Endodermal cell (in vitro differentiated cells): ENCODE measurements at regions not wholly inside any gene's neighbourhood (a gene's known extent, or its start where the extent isn't known, plus 50 kb on each side); places are given as distances from the start of the nearest gene placed in this dataset.

ENCODE experiments used
- DNase-seq: peaks from one replicate; pipeline ENCODE4 v3.0.0-alpha.2; 2017
- H3K27ac ChIP-seq: 2 replicates; pipeline ENCODE4 v1.5.1; 2013; ENCODE audit warnings: mild to moderate bottlenecking, low read depth, low read length, moderate library complexity
- H3K27me3 ChIP-seq: 2 replicates; pipeline ENCODE4 v1.6.1; 2013; ENCODE audit warnings: mild to moderate bottlenecking, low read length, moderate library complexity; ENCODE audit not compliant: insufficient read depth, control insufficient read depth, poor library complexity, severe bottlenecking
- H3K36me3 ChIP-seq: 2 replicates; pipeline ENCODE4 v1.7.0; 2013; ENCODE audit warnings: mild to moderate bottlenecking, low read length, moderate library complexity; ENCODE audit not compliant: control insufficient read depth, insufficient read depth
- H3K4me1 ChIP-seq: one replicate; pipeline ENCODE4 v1.7.0; 2013; ENCODE audit warnings: low read length; ENCODE audit not compliant: control insufficient read depth, insufficient read depth
- H3K4me3 ChIP-seq: 2 replicates; pipeline ENCODE4 v1.5.1; 2013; ENCODE audit warnings: mild to moderate bottlenecking, low read length, moderate library complexity
- H3K9ac ChIP-seq: 2 replicates; pipeline ENCODE4 v1.6.1; 2013; ENCODE audit warnings: mild to moderate bottlenecking, low read length, moderate library complexity; ENCODE audit not compliant: poor library complexity, severe bottlenecking; ENCODE audit errors: extremely low read depth
- H3K9me3 ChIP-seq: 2 replicates; pipeline ENCODE4 v1.6.1; 2013; ENCODE audit warnings: mild to moderate bottlenecking, low read length, moderate library complexity; ENCODE audit not compliant: control insufficient read depth
- H3K27ac Mint-ChIP-seq: 2 replicates; pipeline ENCODE4 v1.8.0; 2020; ENCODE audit warnings: mixed read lengths
- H3K27me3 Mint-ChIP-seq: 2 replicates; pipeline ENCODE4 v1.8.0; 2021; ENCODE audit warnings: mild to moderate bottlenecking, mixed read lengths; ENCODE audit not compliant: insufficient read depth
- H3K36me3 Mint-ChIP-seq: 2 replicates; pipeline ENCODE4 v1.8.0; 2020; ENCODE audit warnings: low read depth, mixed read lengths
- H3K4me1 Mint-ChIP-seq: 2 replicates; pipeline ENCODE4 v1.8.0; 2020; ENCODE audit warnings: mixed read lengths
- H3K4me3 Mint-ChIP-seq: 2 replicates; pipeline ENCODE4 v1.8.0; 2020; ENCODE audit warnings: mild to moderate bottlenecking, moderate library complexity, mixed read lengths
- H3K9me3 Mint-ChIP-seq: 2 replicates; pipeline ENCODE4 v1.8.0; 2020; ENCODE audit warnings: mild to moderate bottlenecking, mixed read lengths
- CTCF ChIP-seq: fragments of 200-600 bp; sonication (generic); conservative IDR thresholded peaks from 2 replicates; pipeline ENCODE4 v1.5.0; 2021; ENCODE audit warnings: antibody characterized with exemption, mild to moderate bottlenecking
- whole genome bisulfite sequencing, 2 experiments: methylation state at CpG; one replicate each; pipeline versions ENCODE4 v1.1.5 to v1.1.7; 2013; ENCODE audit warnings: missing lambda C conversion rate in 2 of 2, mixed read lengths in 1 of 2; ENCODE audit not compliant: insufficient coverage in 1 of 2, insufficient read length in 1 of 2; 5-methylcytosine and 5-hydroxymethylcytosine counted together

- no peak for DNase-seq
- H3K4me1 Mint-ChIP-seq: peaks cover 7% of the 10 kb centered on the region
- TF ChIP-seq CTCF: no peak
- peaks cover 5% of the 10 kb centered on the region for H3K27me3 Mint-ChIP-seq
- H3K4me1 ChIP-seq: no peaks in the 10 kb centered on the region
- no peaks in the 10 kb centered on the region for H3K27me3 ChIP-seq
- no peak overlapping the region for H3K27ac Mint-ChIP-seq
- no peaks in the 10 kb centered on the region for H3K9me3 ChIP-seq
- no peak overlapping the region for H3K9ac ChIP-seq
- no peak overlapping the region for H3K4me3 ChIP-seq
- no peak overlapping the region for H3K27ac ChIP-seq
- H3K4me3 Mint-ChIP-seq: no peak overlapping the region
- H3K36me3 ChIP-seq: no peaks in the 10 kb centered on the region
- H3K9me3 Mint-ChIP-seq: no peaks in the 10 kb centered on the region
- WGBS, 2 experiments: 88 to 94% methylated on average over 10 to 21 of the region's 21 CpGs
- no peaks in the 10 kb centered on the region for H3K36me3 Mint-ChIP-seq
Observed at GRCh38 chr22:48459859-48460823, 1367.5 kb downstream of the BRD1 start.

- Histone ChIP-seq H3K9ac (no peak overlapping the region), H3K4me3 (no peak overlapping the region), H3K36me3 (no peaks in the 10 kb centered on the region), H3K27ac (no peak overlapping the region), H3K27me3 (no peaks in the 10 kb centered on the region), H3K9me3 (no peaks in the 10 kb centered on the region), H3K4me1 (no peaks in the 10 kb centered on the region)
- no peaks in the 10 kb centered on the region for H3K9me3 Mint-ChIP-seq
- H3K4me1 Mint-ChIP-seq: peaks cover 2% of the 10 kb centered on the region
- no peak for DNase-seq
- H3K36me3 Mint-ChIP-seq: no peaks in the 10 kb centered on the region
- TF ChIP-seq CTCF: no peak
- H3K4me3 Mint-ChIP-seq: no peak overlapping the region
- H3K27me3 Mint-ChIP-seq: peaks cover 3% of the 10 kb centered on the region
- 88 to 94% methylated on average over 6 of the region's 6 CpGs for WGBS, 2 experiments
- no peak overlapping the region for H3K27ac Mint-ChIP-seq
Observed at GRCh38 chr22:48459259-48459658, 1368.4 kb downstream of the BRD1 start.

- Histone ChIP-seq H3K9ac (no peak overlapping the region), H3K4me3 (no peak overlapping the region), H3K27me3 (no peaks in the 10 kb centered on the region), H3K9me3 (no peaks in the 10 kb centered on the region), H3K4me1 (no peaks in the 10 kb centered on the region), H3K27ac (no peak overlapping the region), H3K36me3 (no peaks in the 10 kb centered on the region)
- Mint-ChIP-seq H3K4me1 (no peaks in the 10 kb centered on the region), H3K27ac (no peak overlapping the region), H3K4me3 (no peak overlapping the region), H3K27me3 (peaks cover 3% of the 10 kb centered on the region), H3K9me3 (no peaks in the 10 kb centered on the region), H3K36me3 (no peaks in the 10 kb centered on the region)
- 94 to 96% methylated on average over 7 to 8 of the region's 8 CpGs for WGBS, 2 experiments
- TF ChIP-seq CTCF: no peak
- peak; percentile 33 for DNase-seq
Observed at GRCh38 chr22:48456449-48456848, 1371.2 kb downstream of the BRD1 start.
